Neural progenitor cell (in vitro differentiated cells): ENCODE measurements at regions not wholly inside any gene's neighbourhood (a gene's known extent, or its start where the extent isn't known, plus 50 kb on each side); places are given as distances from the start of the nearest gene placed in this dataset.

Experiments
- DNase-seq: peaks from one replicate; pipeline ENCODE4 v3.0.0-alpha.2; 2016; ENCODE audit warnings: low spot score
- H2AFZ ChIP-seq: fragments of 200-600 bp; sonication (generic); replicated peaks from 2 replicates; pipeline ENCODE4 v1.6.1; 2016; ENCODE audit warnings: antibody characterized with exemption
- H3F3A ChIP-seq: fragments of 200-600 bp; sonication (generic); 2 replicates; pipeline ENCODE4 v1.6.1; 2016; ENCODE audit warnings: antibody characterized with exemption, low read depth
- H3K27ac ChIP-seq: fragments of 200-600 bp; sonication (generic); 2 replicates; pipeline ENCODE4 v1.5.1; 2016; ENCODE audit warnings: mild to moderate bottlenecking
- H3K27me3 ChIP-seq: fragments of 200-600 bp; sonication (generic); 2 replicates; pipeline ENCODE4 v1.6.1; 2016; ENCODE audit warnings: mild to moderate bottlenecking, moderate library complexity
- H3K36me3 ChIP-seq: fragments of 200-600 bp; sonication (generic); 2 replicates; pipeline ENCODE4 v1.5.1; 2016
- H3K4me1 ChIP-seq: fragments of 200-600 bp; sonication (generic); 2 replicates; pipeline ENCODE4 v1.6.1; 2016; ENCODE audit warnings: mixed run types
- H3K4me2 ChIP-seq: fragments of 200-600 bp; sonication (generic); 2 replicates; pipeline ENCODE4 v1.6.1; 2016
- H3K4me3 ChIP-seq: fragments of 200-600 bp; sonication (generic); 2 replicates; pipeline ENCODE4 v1.5.1; 2016
- H3K79me2 ChIP-seq: fragments of 200-600 bp; sonication (generic); 2 replicates; pipeline ENCODE4 v1.6.1; 2016; ENCODE audit warnings: low read depth
- H3K9ac ChIP-seq: fragments of 200-600 bp; sonication (generic); 2 replicates; pipeline ENCODE4 v1.6.1; 2016
- H3K9me3 ChIP-seq: fragments of 200-600 bp; sonication (generic); 2 replicates; pipeline ENCODE4 v1.5.1; 2016; ENCODE audit warnings: low read depth
- H4K20me1 ChIP-seq: fragments of 200-600 bp; sonication (generic); 2 replicates; pipeline ENCODE4 v1.6.1; 2016; ENCODE audit warnings: low read depth
- H3K27ac Mint-ChIP-seq: 3 replicates; pipeline ENCODE4 v1.8.0; 2021; ENCODE audit warnings: mixed read lengths
- H3K27me3 Mint-ChIP-seq: 2 replicates; pipeline ENCODE4 v1.8.0; 2022; ENCODE audit warnings: low read depth, mild to moderate bottlenecking, inconsistent platforms, moderate library complexity, mixed read lengths; ENCODE audit not compliant: insufficient read depth
- H3K36me3 Mint-ChIP-seq: 3 replicates; pipeline ENCODE4 v1.8.0; 2021; ENCODE audit warnings: mixed read lengths
- H3K4me1 Mint-ChIP-seq: 3 replicates; pipeline ENCODE4 v1.8.0; 2021; ENCODE audit warnings: mixed read lengths
- H3K4me3 Mint-ChIP-seq: 3 replicates; pipeline ENCODE4 v1.8.0; 2021; ENCODE audit warnings: mild to moderate bottlenecking, moderate library complexity, mixed read lengths
- H3K9me3 Mint-ChIP-seq: 3 replicates; pipeline ENCODE4 v1.8.0; 2020; ENCODE audit warnings: mixed read lengths
- CTCF ChIP-seq: fragments of 200-600 bp; sonication (generic); IDR thresholded peaks from 2 replicates; pipeline ENCODE4 v1.5.1; 2017; ENCODE audit warnings: antibody characterized with exemption, mild to moderate bottlenecking
- EZH2 ChIP-seq: fragments of 200-600 bp; sonication (generic); IDR thresholded peaks from 2 replicates; pipeline ENCODE4 v1.6.1; 2017; ENCODE audit warnings: antibody characterized with exemption, mild to moderate bottlenecking, moderate library complexity
- EZH2phosphoT487 ChIP-seq: fragments of 200-600 bp; sonication (generic); IDR thresholded peaks from 2 replicates; pipeline ENCODE4 v1.6.1; 2017; ENCODE audit warnings: antibody characterized with exemption

GRCh38 chr3:180319461-180319860 is 282.5 kb upstream of the TTC14 start:
- no peaks in the 10 kb centered on the region for H3K9me3 ChIP-seq
- H3K27ac ChIP-seq, result no peak overlapping the region
- H3K27me3 ChIP-seq, result no peaks in the 10 kb centered on the region
- Mint-ChIP-seq H3K9me3 (no peaks in the 10 kb centered on the region), H3K27me3 (no peaks in the 10 kb centered on the region), H3K27ac (no peak overlapping the region), H3K36me3 (no peaks in the 10 kb centered on the region), H3K4me1 (peaks cover under 1% of the 10 kb centered on the region), H3K4me3 (no peak overlapping the region)
- H3K4me3 ChIP-seq, result no peak overlapping the region
- H3K4me1 ChIP-seq, result no peaks in the 10 kb centered on the region
- no peak overlapping the region for H2AFZ ChIP-seq
- no peaks in the 10 kb centered on the region for H3K36me3 ChIP-seq
- H3K79me2 ChIP-seq, result no peaks in the 10 kb centered on the region
- no peak overlapping the region for H3K4me2 ChIP-seq
- H3F3A ChIP-seq, result no peaks in the 10 kb centered on the region
- H3K9ac ChIP-seq, result no peak overlapping the region
- no peak for DNase-seq
- TF ChIP-seq EZH2 (no peak), EZH2phosphoT487 (no peak)
- H4K20me1 ChIP-seq, result no peaks in the 10 kb centered on the region

GRCh38 chr3:180320631-180321030 is 281.3 kb upstream of the TTC14 start:
- H3K9me3 ChIP-seq, result no peaks in the 10 kb centered on the region
- no peak overlapping the region for H3K27ac ChIP-seq
- H3K9me3 Mint-ChIP-seq, result no peaks in the 10 kb centered on the region
- H3K4me2 ChIP-seq, result no peak overlapping the region
- no peak overlapping the region for H3K27ac Mint-ChIP-seq
- H3K4me1 Mint-ChIP-seq, result no peaks in the 10 kb centered on the region
- no peaks in the 10 kb centered on the region for H3K27me3 ChIP-seq
- no peak overlapping the region for H2AFZ ChIP-seq
- TF ChIP-seq EZH2 (no peak), EZH2phosphoT487 (no peak), CTCF (no peak)
- no peaks in the 10 kb centered on the region for H3K36me3 Mint-ChIP-seq
- no peaks in the 10 kb centered on the region for H4K20me1 ChIP-seq
- H3K9ac ChIP-seq, result no peak overlapping the region
- H3K27me3 Mint-ChIP-seq, result no peaks in the 10 kb centered on the region
- H3K79me2 ChIP-seq, result no peaks in the 10 kb centered on the region
- H3K4me3 Mint-ChIP-seq, result no peak overlapping the region
- H3F3A ChIP-seq, result no peaks in the 10 kb centered on the region
- no peak for DNase-seq
- no peaks in the 10 kb centered on the region for H3K4me1 ChIP-seq
- H3K36me3 ChIP-seq, result no peaks in the 10 kb centered on the region
- no peak overlapping the region for H3K4me3 ChIP-seq

GRCh38 chr3:180321534-180321933 is 280.4 kb upstream of the TTC14 start:
- Histone ChIP-seq H3K79me2 (no peaks in the 10 kb centered on the region), H4K20me1 (no peaks in the 10 kb centered on the region), H3K4me3 (no peak overlapping the region), H3F3A (no peaks in the 10 kb centered on the region), H3K27me3 (no peaks in the 10 kb centered on the region), H3K36me3 (no peaks in the 10 kb centered on the region), H3K27ac (no peak overlapping the region), H3K4me2 (no peak overlapping the region), H2AFZ (no peak overlapping the region), H3K9ac (no peak overlapping the region), H3K4me1 (no peaks in the 10 kb centered on the region), H3K9me3 (no peaks in the 10 kb centered on the region)
- Mint-ChIP-seq H3K36me3 (no peaks in the 10 kb centered on the region), H3K4me1 (no peaks in the 10 kb centered on the region), H3K27ac (no peak overlapping the region), H3K9me3 (no peaks in the 10 kb centered on the region), H3K4me3 (no peak overlapping the region), H3K27me3 (no peaks in the 10 kb centered on the region)
- no peak for DNase-seq
- TF ChIP-seq EZH2 (no peak), CTCF (no peak), EZH2phosphoT487 (no peak)

- Mint-ChIP-seq H3K4me1 (no peaks in the 10 kb centered on the region), H3K27me3 (no peaks in the 10 kb centered on the region), H3K27ac (no peak overlapping the region), H3K36me3 (no peaks in the 10 kb centered on the region), H3K9me3 (no peaks in the 10 kb centered on the region), H3K4me3 (no peak overlapping the region)
- Histone ChIP-seq H3K79me2 (no peaks in the 10 kb centered on the region), H3K9me3 (no peaks in the 10 kb centered on the region), H3F3A (no peaks in the 10 kb centered on the region), H3K4me2 (no peak overlapping the region), H3K27ac (no peak overlapping the region), H3K36me3 (no peaks in the 10 kb centered on the region), H4K20me1 (no peaks in the 10 kb centered on the region), H2AFZ (no peak overlapping the region), H3K4me3 (no peak overlapping the region), H3K4me1 (no peaks in the 10 kb centered on the region), H3K9ac (no peak overlapping the region), H3K27me3 (no peaks in the 10 kb centered on the region)
- DNase-seq, result no peak
- TF ChIP-seq EZH2 (no peak), EZH2phosphoT487 (no peak), CTCF (no peak)
Observed at GRCh38 chr3:180322829-180323228, 279.1 kb upstream of the TTC14 start.
